PC-9 (cell line): ENCODE measurements at regions not wholly inside any gene's neighbourhood (a gene's known extent, or its start where the extent isn't known, plus 50 kb on each side); places are given as distances from the start of the nearest gene placed in this dataset.

Experiments used
- BruUV-seq: library from RNA; stranded (reverse); fragments of 400-500 nt; replicated peaks from 2 replicates; lab custom pipeline; 2021; lab: Mats Ljungman, UMichigan
- CTCF ChIA-PET: fragments of 300-600 bp; sonication (Branson Sonifier 250); formaldehyde crosslinking; loops from one replicate; lab custom pipeline; 2022; ENCODE audit warnings: antibody characterized with exemption; lab: Charles Lee
- POLR2A ChIA-PET: fragments of 300-600 bp; sonication (Branson Sonifier 250); formaldehyde crosslinking; loops from one replicate; lab custom pipeline; 2022; ENCODE audit warnings: antibody characterized with exemption; ENCODE audit not compliant: unreplicated experiment; lab: Charles Lee
- DNase-seq, 2 experiments: peaks; one replicate each; pipeline versions ENCODE4 v3.0.0 to v3.0.0-alpha.2; 2015 to 2022; ENCODE audit warnings: mixed read lengths in 1 of 2
- H2AFZ ChIP-seq: fragments of 200-600 bp; sonication (generic); 2 replicates; pipeline ENCODE4 v1.8.1; 2017; ENCODE audit warnings: antibody characterized with exemption
- H3F3A ChIP-seq: fragments of 200-600 bp; sonication (generic); 2 replicates; pipeline ENCODE4 v1.8.1; 2017; ENCODE audit warnings: antibody characterized with exemption, mild to moderate bottlenecking, low read depth; ENCODE audit not compliant: insufficient read depth
- H3K27ac ChIP-seq: fragments of 200-600 bp; sonication (generic); 2 replicates; pipeline ENCODE4 v1.6.1; 2016; ENCODE audit warnings: mixed run types
- H3K27me3 ChIP-seq: fragments of 200-600 bp; sonication (generic); 2 replicates; pipeline ENCODE4 v1.6.1; 2016; ENCODE audit warnings: low read depth, mixed run types; ENCODE audit not compliant: insufficient read depth
- H3K36me3 ChIP-seq: fragments of 200-600 bp; sonication (generic); 2 replicates; pipeline ENCODE4 v1.6.1; 2016; ENCODE audit warnings: low read depth, mixed run types
- H3K4me1 ChIP-seq: fragments of 200-600 bp; sonication (generic); replicated peaks from 2 replicates; pipeline ENCODE4 v1.6.1; 2016; ENCODE audit warnings: mixed run types; ENCODE audit not compliant: insufficient read depth
- H3K4me2 ChIP-seq: fragments of 200-600 bp; sonication (generic); 2 replicates; pipeline ENCODE4 v1.6.1; 2017; ENCODE audit warnings: mixed run types
- H3K4me3 ChIP-seq: fragments of 200-600 bp; sonication (generic); 2 replicates; pipeline ENCODE4 v1.6.1; 2016; ENCODE audit warnings: mixed run types
- H3K79me2 ChIP-seq: fragments of 200-600 bp; sonication (generic); 2 replicates; pipeline ENCODE4 v1.6.1; 2017; ENCODE audit warnings: low read depth, mixed run types
- H3K9me2 ChIP-seq: fragments of 200-600 bp; sonication (generic); 2 replicates; pipeline ENCODE4 v1.8.1; 2017; ENCODE audit warnings: mild to moderate bottlenecking; ENCODE audit not compliant: insufficient read depth
- H3K9me3 ChIP-seq: fragments of 200-600 bp; sonication (generic); 2 replicates; pipeline ENCODE4 v1.8.1; 2016; ENCODE audit warnings: low read depth; ENCODE audit not compliant: insufficient read depth
- H4K20me1 ChIP-seq: fragments of 200-600 bp; sonication (generic); 2 replicates; pipeline ENCODE4 v1.8.1; 2017; ENCODE audit not compliant: insufficient read depth
- CTCF ChIP-seq: fragments of 200-600 bp; sonication (generic); conservative IDR thresholded peaks from 2 replicates; pipeline ENCODE4 v1.6.1; 2017; ENCODE audit warnings: mixed run types, antibody characterized with exemption, mild to moderate bottlenecking, moderate library complexity
- EZH2 ChIP-seq: fragments of 200-600 bp; sonication (generic); IDR thresholded peaks from 2 replicates; pipeline ENCODE4 v1.8.0; 2017; ENCODE audit warnings: antibody characterized with exemption, low read depth
- intact Hi-C: fragments of 100-400 bp; cut with micrococcal nuclease; formaldehyde crosslinking; loops from one replicate; pipeline ENCODE4 v1.10.0; 2022; ENCODE audit not compliant: unreplicated experiment

DNA sequence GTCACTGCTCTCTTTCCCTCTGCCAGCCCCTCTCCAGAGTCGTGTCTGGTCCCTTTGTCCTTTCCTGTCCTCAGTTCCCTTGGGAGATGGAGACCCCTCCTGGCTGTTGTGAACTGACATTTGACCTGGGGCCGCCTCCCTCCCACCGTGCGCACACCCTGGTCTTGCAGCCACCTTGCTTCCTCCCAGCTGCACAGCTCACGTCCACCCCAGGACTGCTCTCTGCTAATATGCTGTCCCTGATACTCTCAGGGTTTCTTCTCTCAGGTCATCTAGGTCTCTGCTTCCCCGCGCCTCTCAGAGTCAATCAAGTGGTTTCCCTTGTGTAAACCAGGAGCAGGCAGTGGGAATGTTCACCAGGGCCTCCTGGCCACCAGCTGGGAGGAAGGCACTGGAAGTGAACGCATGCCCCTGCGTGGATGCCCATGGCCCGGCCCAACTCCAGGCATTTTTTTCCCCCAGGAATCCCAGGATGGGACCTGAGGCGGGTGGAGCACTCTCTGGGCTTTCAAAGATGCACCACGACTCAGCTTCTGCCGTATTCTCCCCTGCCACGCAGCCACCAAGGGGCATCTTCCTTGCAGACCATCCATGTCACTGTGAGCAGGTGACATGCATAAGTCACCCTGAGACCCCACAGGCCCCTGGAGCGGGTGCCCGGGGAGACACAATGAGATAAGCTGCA, 142.4 kb downstream of the OLFM1 start:
- H3K36me3 ChIP-seq, result no peaks in the 10 kb centered on the region
- ChIA-PET POLR2A (no interaction called here), CTCF (no interaction called here)
- no peaks in the 10 kb centered on the region for H4K20me1 ChIP-seq
- no TSS peak for BruUV-seq
- H3F3A ChIP-seq, result peaks cover 12% of the 10 kb centered on the region; the same call in 1 of the 2 replicates
- TF ChIP-seq CTCF (no peak), EZH2 (no peak)
- H3K9me3 ChIP-seq, result peaks cover 8% of the 10 kb centered on the region; the same call in 1 of the 2 replicates
- no peak overlapping the region for H2AFZ ChIP-seq
- H3K4me2 ChIP-seq, result no peak overlapping the region
- H3K27me3 ChIP-seq, result peaks cover 51% of the 10 kb centered on the region
- no peak overlapping the region for H3K4me3 ChIP-seq
- H3K9me2 ChIP-seq, result no peaks in the 10 kb centered on the region
- intact Hi-C loops, result loop anchor here (5.0 kb wide), 1 partner anchor 462 kb away; no protein-coding TSS in a partner anchor
- H3K4me1 ChIP-seq, result no peaks in the 10 kb centered on the region
- H3K79me2 ChIP-seq, result no peaks in the 10 kb centered on the region
- no peak for DNase-seq
- no peak overlapping the region for H3K27ac ChIP-seq

- H4K20me1 ChIP-seq, result no peaks in the 10 kb centered on the region
- TF ChIP-seq CTCF (no peak), EZH2 (no peak)
- no peak overlapping the region for H3K4me3 ChIP-seq
- H3K9me2 ChIP-seq, result no peaks in the 10 kb centered on the region
- DNase-seq, result no peak
- H2AFZ ChIP-seq, result no peak overlapping the region
- H3K4me1 ChIP-seq, result no peaks in the 10 kb centered on the region
- H3K9me3 ChIP-seq, result peaks cover 9% of the 10 kb centered on the region; the same call in 1 of the 2 replicates
- POLR2A ChIA-PET, result interaction anchor here (0.6 kb wide), 1 partner anchor 331 kb away, joined by 19 read pairs; the partner anchor contains the start of gene PAEP
- H3F3A ChIP-seq, result peaks cover 12% of the 10 kb centered on the region; the same call in 1 of the 2 replicates
- peaks cover 48% of the 10 kb centered on the region for H3K27me3 ChIP-seq
- no peak overlapping the region for H3K4me2 ChIP-seq
- H3K27ac ChIP-seq, result no peak overlapping the region
- CTCF ChIA-PET, result no interaction called here
- intact Hi-C loops, result loop anchor here (5.0 kb wide), 1 partner anchor 462 kb away; no protein-coding TSS in a partner anchor
- no peaks in the 10 kb centered on the region for H3K79me2 ChIP-seq
- no peaks in the 10 kb centered on the region for H3K36me3 ChIP-seq
- BruUV-seq, result no TSS peak
These were observed 142.9 kb downstream of the OLFM1 start for GRCh38 chr9:135230386-135230765.

DNA sequence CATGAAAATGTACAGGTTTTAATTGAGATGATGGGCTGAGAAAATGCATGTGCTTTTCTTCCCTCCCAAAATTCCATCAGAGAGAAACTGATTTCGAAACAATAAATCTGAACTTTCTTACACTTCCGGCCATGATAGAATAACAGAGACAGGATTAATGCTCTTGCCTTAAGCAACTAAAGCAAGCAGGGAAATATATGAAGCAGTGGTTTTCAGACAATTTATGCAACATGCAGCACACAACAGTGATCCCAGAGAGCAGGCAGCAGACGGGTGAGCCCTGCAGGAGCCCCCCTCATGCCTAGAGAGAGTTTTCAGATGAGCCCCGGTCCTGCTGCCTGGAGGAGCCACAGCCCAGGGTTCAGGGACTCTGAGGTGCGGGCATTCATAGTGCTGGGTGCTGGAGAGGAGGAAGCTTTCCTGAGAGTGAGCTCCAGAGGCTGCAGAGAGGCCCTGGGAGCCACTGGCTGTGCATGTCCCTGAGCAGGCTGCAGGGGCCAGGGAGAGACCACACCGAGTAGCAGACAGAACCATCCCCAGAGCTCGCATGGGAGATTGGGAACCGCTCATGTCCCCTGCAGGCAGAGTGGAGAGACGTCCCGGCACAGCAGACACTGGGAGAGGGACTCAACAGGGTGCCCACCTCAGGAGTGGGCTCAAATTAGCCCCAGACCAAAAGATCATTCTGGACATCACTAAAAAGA, 143.5 kb downstream of the OLFM1 start:
- Histone ChIP-seq H2AFZ (no peak overlapping the region), H3K9me3 (peaks cover 4% of the 10 kb centered on the region; the same call in 1 of the 2 replicates), H3F3A (peaks cover 7% of the 10 kb centered on the region; the same call in 1 of the 2 replicates), H3K4me2 (no peak overlapping the region), H3K9me2 (no peaks in the 10 kb centered on the region), H3K4me3 (no peak overlapping the region), H3K4me1 (no peaks in the 10 kb centered on the region), H3K27me3 (peaks cover 52% of the 10 kb centered on the region), H3K36me3 (no peaks in the 10 kb centered on the region), H3K79me2 (no peaks in the 10 kb centered on the region), H3K27ac (no peak overlapping the region), H4K20me1 (no peaks in the 10 kb centered on the region)
- BruUV-seq, result no TSS peak
- DNase-seq, result no peak
- TF ChIP-seq EZH2, result no peak
- TF ChIP-seq CTCF, result no peak
- POLR2A ChIA-PET, result interaction anchor here (0.6 kb wide), 1 partner anchor 331 kb away, joined by 19 read pairs; the partner anchor contains the start of gene PAEP
- intact Hi-C loops, result loop anchor here (5.0 kb wide), 1 partner anchor 461 kb away; no protein-coding TSS in a partner anchor
- CTCF ChIA-PET, result no interaction called here
